Kasumi-1 (cell line): ENCODE measurements at regions not wholly inside any gene's neighbourhood (a gene's known extent, or its start where the extent isn't known, plus 50 kb on each side); places are given as distances from the start of the nearest gene placed in this dataset.

Experiments used
- DNase-seq, 2 experiments: peaks; one replicate each; lab custom pipeline; 2025; lab: John Stamatoyannopoulos, UW

DNA sequence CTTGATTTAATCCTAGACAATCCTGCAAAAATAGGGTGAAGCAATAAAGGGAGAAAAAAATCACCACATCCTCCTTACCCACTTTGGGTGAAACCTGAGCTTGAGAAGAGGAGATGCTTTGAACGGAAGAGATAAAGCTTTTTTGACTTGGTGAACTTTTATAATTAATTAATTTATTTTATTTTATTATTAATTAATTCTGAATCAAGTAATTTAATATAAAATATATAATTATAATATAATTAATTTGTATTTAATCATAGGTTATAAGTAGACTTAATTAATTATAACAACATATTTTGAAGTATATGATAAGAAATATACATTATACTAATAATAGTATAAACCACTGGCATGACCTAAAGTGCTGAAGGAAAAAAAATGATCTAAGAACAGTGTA lies 2164.8 kb downstream of the LRRC4C start:
- DNase-seq = no peak

DNA sequence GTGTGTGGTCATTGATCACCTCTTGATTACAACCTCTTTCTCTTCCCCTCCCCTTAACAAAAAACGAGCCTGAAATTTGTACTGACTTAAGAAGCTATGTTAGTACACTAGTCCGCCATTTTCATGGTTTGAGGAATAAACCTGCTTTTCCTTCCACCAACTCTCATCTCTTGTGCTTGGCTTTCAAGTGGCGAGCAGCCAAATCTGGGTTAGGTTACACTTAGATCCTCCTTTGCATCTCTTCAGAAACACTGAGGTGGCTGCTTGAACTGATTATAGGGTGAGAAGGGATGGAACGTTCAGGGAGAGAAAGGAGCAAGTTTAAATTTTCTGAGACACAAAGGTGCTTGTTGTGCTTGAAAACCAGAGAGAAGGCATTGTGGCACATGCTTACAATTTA lies 2171.4 kb downstream of the LRRC4C start:
- no peak for DNase-seq

DNA sequence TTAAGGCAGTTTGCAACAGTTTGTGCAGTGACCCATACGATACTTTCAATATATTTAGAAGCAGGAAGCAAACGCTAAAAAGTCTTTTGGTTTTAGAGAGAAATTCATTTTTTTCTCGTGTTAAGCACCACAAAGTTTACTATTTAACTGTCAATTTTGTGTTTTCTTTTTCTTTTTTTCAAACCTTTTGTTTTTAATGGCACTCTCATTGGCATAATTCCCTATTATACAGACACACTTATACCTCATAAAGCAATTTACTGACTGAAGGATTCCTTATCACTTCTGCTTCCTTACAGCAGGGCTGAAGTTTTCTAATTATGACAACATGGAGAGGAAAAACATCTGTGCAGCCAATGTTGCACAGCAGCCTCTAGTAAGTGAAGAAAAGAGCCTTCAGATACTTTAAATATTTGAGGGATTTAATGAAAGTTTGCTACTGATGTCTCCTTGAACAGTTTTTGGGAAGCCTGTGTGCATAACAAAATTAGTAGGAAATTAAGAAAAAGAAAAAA lies 2191.2 kb downstream of the LRRC4C start:
- DNase-seq = no peak

GRCh38 chr11:39255648-39256047 lies 2203.8 kb downstream of the LRRC4C start:
- no peak for DNase-seq

GRCh38 chr11:39249566-39250365 lies 2209.7 kb downstream of the LRRC4C start:
- DNase-seq = no peak

DNA sequence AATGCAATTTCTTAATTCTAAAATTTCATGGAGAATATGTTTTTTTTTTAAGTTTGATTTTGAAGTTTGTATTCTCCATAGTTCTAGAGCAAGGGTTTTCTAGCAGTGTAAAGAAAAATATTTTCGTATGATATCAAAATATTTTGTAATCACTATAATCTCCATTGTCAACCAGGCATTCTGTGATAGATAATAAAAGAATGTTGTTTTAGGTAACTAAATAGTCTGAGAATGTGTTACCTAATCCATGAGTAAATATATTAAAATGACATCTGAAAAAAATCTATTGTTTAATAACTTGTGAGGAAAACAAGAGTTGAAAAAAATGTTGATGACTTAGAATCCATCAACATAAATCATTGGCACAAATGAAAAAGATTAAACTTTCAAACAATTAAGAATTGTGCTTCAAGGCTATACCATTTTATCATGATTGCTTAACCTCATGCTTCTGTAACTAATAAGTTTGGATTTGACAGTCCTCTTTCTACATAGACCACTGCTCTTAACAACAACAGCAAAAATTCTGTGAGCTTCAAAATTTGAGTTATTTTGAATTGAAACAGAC lies 2211.8 kb downstream of the LRRC4C start:
- no peak for DNase-seq

DNA sequence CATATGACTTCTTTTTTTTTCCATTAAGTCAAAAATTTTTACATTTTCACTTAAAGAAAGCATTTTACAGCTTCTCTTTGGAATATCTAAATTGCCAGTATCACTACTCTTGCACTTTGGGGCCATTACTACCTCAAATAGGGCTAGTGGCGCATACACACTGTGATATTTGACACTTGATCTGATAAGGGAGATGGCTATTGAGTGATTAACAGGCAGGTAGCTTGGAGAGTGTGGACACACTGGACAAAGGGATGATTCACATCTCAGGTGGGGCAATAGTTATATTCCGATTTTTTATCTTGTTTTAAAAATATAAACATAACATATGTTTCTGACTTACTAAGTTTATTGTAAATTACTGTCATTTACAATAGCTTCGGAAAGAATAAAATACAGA lies 2219.9 kb downstream of the LRRC4C start:
- DNase-seq = no peak

- no peak for DNase-seq
Measured at GRCh38 chr11:39236916-39237315, 2222.5 kb downstream of the LRRC4C start.

DNA sequence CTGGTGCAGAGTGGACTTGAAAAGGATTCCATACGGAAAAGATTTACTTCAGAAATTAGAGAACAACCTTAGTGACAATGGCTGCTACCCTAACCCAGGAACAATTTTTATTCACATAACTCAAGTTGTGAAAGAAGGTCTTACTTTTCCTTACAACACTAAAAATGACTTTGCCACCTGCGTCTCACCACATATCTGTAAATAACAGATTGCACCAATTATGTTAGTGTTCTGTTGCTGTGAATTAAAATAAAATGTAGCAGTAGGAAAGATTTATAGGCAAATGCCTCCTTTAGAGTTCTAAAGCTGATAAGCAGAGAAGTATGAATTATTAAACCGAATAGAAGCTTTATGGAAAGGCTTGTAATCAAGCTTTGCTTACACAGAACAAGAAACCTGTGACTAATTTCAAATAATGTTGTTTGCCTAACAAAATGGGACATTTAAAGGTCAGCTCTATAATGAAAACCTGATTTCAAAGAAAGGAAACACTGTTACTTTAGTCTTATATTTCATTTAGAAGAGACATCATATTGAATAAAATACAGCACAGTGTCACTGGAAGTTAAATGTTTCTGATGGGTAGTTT lies 2237.8 kb downstream of the LRRC4C start:
- DNase-seq = no peak

DNA sequence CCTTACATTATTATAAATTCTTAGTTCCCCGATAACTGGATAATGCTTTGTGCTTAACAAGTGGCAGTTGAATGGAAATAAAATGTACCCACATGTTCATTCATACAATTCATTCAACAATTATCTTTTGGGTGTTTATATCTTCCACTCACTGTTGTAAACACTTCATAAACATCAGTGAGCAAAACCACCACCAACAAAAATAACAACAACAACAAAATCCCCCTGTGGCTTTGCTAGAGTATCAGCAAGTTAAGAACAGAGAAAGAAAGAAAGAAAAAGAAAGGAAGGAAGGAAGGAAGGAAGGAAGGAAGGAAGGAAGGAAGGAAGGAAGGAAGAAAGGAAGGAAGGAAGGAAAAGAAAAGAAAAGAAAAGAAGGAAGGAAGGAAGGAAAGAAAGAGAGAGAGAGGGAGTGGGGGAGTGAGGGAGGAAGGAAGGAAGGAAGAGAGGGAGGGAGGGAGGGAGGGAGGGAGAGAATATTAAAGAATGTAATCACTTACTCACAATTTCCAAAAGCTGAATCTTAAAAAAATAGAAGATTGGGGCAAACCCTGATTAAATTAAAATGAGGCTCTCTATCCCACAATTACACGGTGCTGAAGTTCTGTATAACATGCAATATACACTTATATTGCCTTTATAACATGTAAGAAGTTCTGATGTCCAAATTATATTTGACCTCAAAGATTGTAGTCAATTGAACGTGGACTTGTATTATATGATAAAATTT lies 2238.8 kb downstream of the LRRC4C start:
- no peak for DNase-seq

DNA sequence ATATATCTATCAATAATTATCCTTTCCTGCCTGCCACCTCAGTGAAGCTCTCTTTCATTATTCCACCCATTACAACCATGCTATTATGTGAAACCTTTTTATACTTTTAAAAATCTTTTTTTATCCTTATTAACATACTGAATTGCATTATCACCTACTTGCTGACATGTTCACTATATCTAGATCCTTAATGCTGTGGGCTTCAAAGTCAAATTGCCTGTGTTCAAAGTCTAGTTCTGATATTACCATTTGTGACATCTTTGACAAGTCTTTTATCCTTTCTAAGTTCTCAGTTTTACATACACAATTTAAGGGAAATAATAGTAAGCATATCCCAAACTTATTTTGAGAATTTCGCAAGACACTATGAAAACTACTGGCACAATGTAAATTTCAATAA lies 2239.4 kb downstream of the LRRC4C start:
- DNase-seq = no peak

DNA sequence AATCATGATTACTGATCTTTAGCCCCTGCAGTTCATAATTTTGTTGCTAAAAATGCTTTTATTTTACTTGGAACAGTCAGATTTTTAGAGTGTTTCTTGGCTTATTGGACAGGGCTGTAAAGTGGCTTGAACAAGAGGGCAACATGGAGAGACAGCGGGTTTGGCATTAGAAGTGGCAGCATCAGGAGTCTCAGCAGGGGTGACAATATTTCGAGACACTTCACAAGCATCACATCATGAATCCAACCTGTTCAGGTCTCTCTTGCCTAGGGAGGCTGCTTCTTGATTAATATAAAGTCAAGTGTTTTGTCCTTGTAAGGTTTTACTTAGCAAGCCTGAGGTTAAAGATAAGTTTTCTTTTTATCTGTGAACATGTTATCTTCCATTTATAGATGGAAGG lies 2249.5 kb downstream of the LRRC4C start:
- no peak for DNase-seq

GRCh38 chr11:39205236-39205995 lies 2254.0 kb downstream of the LRRC4C start:
- no peak for DNase-seq

- DNase-seq = no peak
Measured at GRCh38 chr11:39192671-39193070, 2266.8 kb downstream of the LRRC4C start.

GRCh38 chr11:39190751-39191150 lies 2268.7 kb downstream of the LRRC4C start:
- DNase-seq = no peak

GRCh38 chr11:39177678-39178077 lies 2281.8 kb downstream of the LRRC4C start:
- DNase-seq = no peak

DNA sequence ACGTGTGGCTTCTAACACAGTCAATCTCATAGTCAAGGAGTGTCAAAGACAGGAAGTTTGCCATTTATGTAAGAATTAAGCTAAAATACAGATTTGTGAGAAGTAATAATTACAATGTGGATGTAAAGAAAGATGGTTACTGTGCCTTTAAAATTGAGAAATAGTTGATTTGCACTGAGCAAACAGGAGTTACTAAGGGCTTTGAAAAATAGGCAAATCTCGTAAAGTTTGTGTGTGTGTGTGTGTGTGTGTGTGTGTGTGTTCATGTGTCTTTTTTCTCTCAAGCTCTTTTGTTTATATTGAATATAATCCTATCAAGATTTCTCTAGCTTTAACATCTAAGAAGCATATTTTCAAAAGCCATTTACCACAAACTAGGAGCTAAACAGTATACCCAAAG lies 2284.5 kb downstream of the LRRC4C start:
- DNase-seq = no peak

DNA sequence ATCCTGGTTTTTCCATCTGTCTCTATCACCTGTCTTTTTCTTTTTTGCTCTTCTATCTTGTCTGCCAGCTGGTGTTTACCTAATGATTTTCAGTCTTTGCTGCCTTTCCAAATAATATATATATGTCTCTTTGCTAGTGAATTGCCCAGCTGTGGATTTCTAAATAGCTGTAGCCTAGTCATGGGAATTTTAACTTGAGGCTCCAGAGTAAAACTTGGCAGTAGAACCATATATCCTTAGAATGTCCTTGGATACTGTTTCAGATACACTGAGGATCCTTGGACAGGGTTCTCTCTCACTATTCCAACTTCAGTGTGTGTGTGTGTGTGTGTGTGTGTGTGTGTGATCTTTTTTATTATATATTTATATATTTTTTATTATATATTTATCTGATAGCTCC lies 2285.3 kb downstream of the LRRC4C start:
- DNase-seq = no peak

DNA sequence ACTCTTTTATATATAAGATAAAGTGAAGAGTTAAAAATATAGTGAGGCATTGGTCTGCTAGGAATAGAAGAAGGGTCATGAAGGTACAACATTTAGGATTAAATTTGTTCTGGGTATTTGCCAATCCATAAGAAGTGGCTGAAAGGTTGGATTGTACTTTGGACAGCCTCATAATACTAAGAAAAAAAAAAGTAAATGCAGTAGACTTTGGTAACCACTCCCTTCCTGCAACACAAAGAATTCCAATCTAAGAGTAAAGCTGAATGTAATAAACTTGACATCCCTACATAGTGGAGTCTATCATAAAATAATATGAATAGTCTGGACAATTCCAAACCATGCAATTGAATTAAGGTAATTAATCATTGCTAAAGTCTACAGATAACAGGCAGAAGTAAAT lies 2294.4 kb downstream of the LRRC4C start:
- no peak for DNase-seq

- no peak for DNase-seq
Measured at GRCh38 chr11:39149214-39149613, 2310.2 kb downstream of the LRRC4C start.

DNA sequence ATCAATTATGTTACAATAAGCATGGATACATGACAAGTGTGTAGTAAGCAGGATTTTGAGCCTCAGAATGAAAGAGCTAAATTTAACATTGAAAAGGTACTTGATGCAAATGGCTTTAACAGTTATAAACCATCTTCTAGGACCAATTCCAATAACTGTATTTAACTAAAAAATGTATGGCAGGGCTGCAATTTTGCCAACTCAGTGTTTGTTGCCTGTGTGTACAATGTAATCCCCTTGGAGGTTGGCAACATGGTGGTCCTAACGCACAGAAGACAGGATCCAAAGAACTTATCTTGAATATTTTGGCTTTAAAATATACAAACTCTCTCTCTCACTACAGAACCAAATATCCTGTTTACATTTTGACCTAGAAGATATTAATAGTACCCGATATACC lies 2314.1 kb downstream of the LRRC4C start:
- no peak for DNase-seq
